ENCODE measurements at regions not wholly inside any gene's neighbourhood (a gene's known extent, or its start where the extent isn't known, plus 50 kb on each side); places are given as distances from the start of the nearest gene placed in this dataset.
"Not testable (repeated sequence)": the region's sequence is repeated elsewhere in the genome, so short reads cannot be mapped to it uniquely, and the experiment has no call there.

DNA sequence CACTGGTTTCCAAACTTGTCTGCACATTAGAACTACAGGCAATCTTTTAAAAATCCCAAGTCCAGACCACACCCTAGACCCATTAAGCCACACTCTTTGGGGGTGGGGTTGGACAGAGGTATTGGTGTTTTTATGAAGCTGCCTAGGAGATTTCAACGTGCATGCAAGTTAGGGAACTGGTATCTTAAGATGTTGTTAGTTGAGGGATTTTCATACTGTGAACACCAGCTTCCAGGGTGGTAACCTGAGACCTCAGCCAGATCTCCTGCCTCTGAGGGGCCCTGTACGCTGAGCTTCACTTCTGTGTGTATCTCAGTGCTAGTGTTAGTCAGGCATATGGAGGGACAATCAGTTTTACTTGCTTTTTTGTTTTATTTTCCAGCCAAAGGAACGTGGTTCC is 138.0 kb downstream of the UTRN start:
- Histone ChIP-seq H3K9me2 (ENCODE audit: low read depth, low read length) (no peaks in the 10 kb centered on the region), H3K79me2 (ENCODE audit: insufficient read depth, low read length) (no peaks in the 10 kb centered on the region), H3K4me1 (ENCODE audit: insufficient read depth, low read length, severe bottlenecking) (no peaks in the 10 kb centered on the region), H3K36me3 (ENCODE audit: insufficient read depth, low read length) (no peaks in the 10 kb centered on the region), H3K4me2 (ENCODE audit: low read length) (no peak overlapping the region), H3K27me3 (ENCODE audit: insufficient read depth, low read length) (no peaks in the 10 kb centered on the region), H3F3A (ENCODE audit: insufficient read depth, low read length) (no peaks in the 10 kb centered on the region), H3K9ac (ENCODE audit: low read length) (no peak overlapping the region), H3K27ac (ENCODE audit: low read depth, low read length, poor library complexity, severe bottlenecking) (no peak overlapping the region), H2AFZ (ENCODE audit: low read length) (no peak overlapping the region), H4K20me1 (ENCODE audit: insufficient read depth, low read length) (no peaks in the 10 kb centered on the region), H3K9me3 (ENCODE audit: low read length) (no peaks in the 10 kb centered on the region), H3K4me3 (ENCODE audit: low read depth, low read length, poor library complexity, severe bottlenecking) (no peak overlapping the region)
- TF ChIP-seq EZH2 (IDR thresholded peaks at IDR 0.05; ENCODE audit: borderline replicate concordance, low read length): no peak
- TF ChIP-seq, protein P1, sequence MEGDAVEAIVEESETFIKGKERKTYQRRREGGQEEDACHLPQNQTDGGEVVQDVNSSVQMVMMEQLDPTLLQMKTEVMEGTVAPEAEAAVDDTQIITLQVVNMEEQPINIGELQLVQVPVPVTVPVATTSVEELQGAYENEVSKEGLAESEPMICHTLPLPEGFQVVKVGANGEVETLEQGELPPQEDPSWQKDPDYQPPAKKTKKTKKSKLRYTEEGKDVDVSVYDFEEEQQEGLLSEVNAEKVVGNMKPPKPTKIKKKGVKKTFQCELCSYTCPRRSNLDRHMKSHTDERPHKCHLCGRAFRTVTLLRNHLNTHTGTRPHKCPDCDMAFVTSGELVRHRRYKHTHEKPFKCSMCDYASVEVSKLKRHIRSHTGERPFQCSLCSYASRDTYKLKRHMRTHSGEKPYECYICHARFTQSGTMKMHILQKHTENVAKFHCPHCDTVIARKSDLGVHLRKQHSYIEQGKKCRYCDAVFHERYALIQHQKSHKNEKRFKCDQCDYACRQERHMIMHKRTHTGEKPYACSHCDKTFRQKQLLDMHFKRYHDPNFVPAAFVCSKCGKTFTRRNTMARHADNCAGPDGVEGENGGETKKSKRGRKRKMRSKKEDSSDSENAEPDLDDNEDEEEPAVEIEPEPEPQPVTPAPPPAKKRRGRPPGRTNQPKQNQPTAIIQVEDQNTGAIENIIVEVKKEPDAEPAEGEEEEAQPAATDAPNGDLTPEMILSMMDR (IDR thresholded peaks at IDR 0.05; ENCODE audit: low read length): no peak

DNA sequence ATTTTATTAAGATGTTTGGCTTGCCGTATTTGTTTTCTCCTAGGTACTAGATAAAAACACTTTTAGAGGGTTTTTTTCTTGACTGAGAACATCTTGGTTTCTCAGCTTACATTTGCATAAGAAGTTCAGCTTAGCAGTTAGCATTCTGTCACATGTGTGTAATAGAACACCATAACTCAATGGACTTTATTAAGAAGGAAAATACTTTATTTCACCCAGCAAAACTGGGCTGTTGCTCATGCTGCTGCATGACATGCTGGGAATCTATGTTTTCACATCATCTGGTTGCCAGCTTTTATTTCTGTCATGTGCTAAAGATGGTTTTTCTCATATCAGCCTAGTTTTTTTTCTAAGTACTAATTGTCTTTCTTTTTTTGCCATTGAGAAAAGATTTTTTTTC is 144.6 kb downstream of the UTRN start:
- H4K20me1 ChIP-seq (ENCODE audit: insufficient read depth, low read length): no peaks in the 10 kb centered on the region
- H3K4me3 ChIP-seq (ENCODE audit: low read depth, low read length, poor library complexity, severe bottlenecking): no peak overlapping the region

DNA sequence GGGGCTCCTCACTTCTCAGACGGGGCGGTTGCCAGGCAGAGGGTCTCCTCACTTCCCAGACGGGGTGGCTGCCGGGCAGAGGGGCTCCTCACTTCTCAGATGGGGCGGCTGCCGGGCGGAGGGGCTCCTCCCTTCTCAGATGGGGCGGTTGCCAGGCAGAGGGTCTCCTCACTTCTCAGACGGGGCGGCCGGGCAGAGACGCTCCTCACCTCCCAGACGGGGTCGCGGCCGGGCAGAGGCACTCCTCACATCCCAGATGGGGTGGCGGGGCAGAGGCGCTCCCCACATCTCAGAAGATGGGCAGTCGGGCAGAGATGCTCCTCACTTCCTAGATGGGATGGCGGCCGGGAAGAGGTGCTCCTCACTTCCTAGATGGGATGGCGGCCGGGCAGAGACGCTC is 148.3 kb downstream of the UTRN start:
- H4K20me1 ChIP-seq (ENCODE audit: insufficient read depth, low read length); H2AFZ ChIP-seq (ENCODE audit: low read length); H3F3A ChIP-seq (ENCODE audit: insufficient read depth, low read length); H3K27me3 ChIP-seq (ENCODE audit: insufficient read depth, low read length); H3K9me2 ChIP-seq (ENCODE audit: low read depth, low read length); H3K4me3 ChIP-seq (ENCODE audit: low read depth, low read length, poor library complexity, severe bottlenecking); H3K4me2 ChIP-seq (ENCODE audit: low read length); H3K9ac ChIP-seq (ENCODE audit: low read length); H3K27ac ChIP-seq (ENCODE audit: low read depth, low read length, poor library complexity, severe bottlenecking); H3K4me1 ChIP-seq (ENCODE audit: insufficient read depth, low read length, severe bottlenecking); H3K79me2 ChIP-seq (ENCODE audit: insufficient read depth, low read length); H3K9me3 ChIP-seq (ENCODE audit: low read length); H3K36me3 ChIP-seq (ENCODE audit: insufficient read depth, low read length): not testable (repeated sequence)

More for the DNA sequence above, 144.6 kb downstream of the UTRN start:
- H3K4me2 ChIP-seq (ENCODE audit: low read length): no peak overlapping the region
- H3K9me3 ChIP-seq (ENCODE audit: low read length): no peaks in the 10 kb centered on the region
- TF ChIP-seq, protein P1 (IDR thresholded peaks at IDR 0.05; ENCODE audit: low read length): no peak
- TF ChIP-seq EZH2 (IDR thresholded peaks at IDR 0.05; ENCODE audit: borderline replicate concordance, low read length): no peak
- no peak overlapping the region for H3K27ac ChIP-seq (ENCODE audit: low read depth, low read length, poor library complexity, severe bottlenecking)
- no peaks in the 10 kb centered on the region for H3K79me2 ChIP-seq (ENCODE audit: insufficient read depth, low read length)
- no peak overlapping the region for H3K9ac ChIP-seq (ENCODE audit: low read length)
- no peak overlapping the region for H2AFZ ChIP-seq (ENCODE audit: low read length)
- no peaks in the 10 kb centered on the region for H3K27me3 ChIP-seq (ENCODE audit: insufficient read depth, low read length)
- no peaks in the 10 kb centered on the region for H3F3A ChIP-seq (ENCODE audit: insufficient read depth, low read length)
- no peaks in the 10 kb centered on the region for H3K36me3 ChIP-seq (ENCODE audit: insufficient read depth, low read length)
- no peaks in the 10 kb centered on the region for H3K4me1 ChIP-seq (ENCODE audit: insufficient read depth, low read length, severe bottlenecking)
- no peaks in the 10 kb centered on the region for H3K9me2 ChIP-seq (ENCODE audit: low read depth, low read length)

DNA sequence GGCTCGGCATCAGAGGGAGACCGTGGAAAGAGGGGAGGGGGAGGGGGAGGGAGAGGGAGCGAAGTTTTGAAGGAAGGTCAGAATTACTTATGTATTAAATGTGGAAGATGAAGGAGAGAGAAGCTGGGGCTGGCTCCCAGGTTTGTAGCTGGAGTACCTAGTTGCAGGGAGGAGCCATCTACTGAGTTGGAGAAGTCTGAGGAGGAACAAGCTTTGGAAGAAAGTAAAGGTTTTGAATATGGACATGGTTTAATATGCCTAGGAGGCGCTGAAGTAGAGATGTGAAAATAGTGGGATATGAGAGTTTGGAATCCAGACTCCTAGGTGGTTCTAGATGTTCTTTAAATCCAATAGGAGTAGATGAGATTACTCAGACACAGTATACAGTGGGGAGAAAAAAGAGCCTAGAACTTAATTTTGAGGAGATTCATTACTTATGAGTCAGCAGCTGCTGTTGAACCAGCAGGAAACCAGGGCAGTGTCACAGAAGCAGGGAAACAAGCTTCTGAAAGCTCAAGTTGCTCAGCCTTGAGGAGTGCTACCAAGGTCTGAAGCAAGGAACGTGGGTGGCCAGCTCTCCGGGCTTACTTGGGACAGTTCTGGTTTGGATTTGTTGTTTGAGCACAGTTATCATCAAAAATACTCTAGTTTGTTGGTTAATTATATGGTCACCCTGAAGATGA is 149.3 kb downstream of the UTRN start:
- Histone ChIP-seq H4K20me1 (ENCODE audit: insufficient read depth, low read length) (no peaks in the 10 kb centered on the region), H3K4me2 (ENCODE audit: low read length) (no peak overlapping the region), H3K4me3 (ENCODE audit: low read depth, low read length, poor library complexity, severe bottlenecking) (no peak overlapping the region), H3K4me1 (ENCODE audit: insufficient read depth, low read length, severe bottlenecking) (no peaks in the 10 kb centered on the region), H2AFZ (ENCODE audit: low read length) (no peak overlapping the region), H3K36me3 (ENCODE audit: insufficient read depth, low read length) (no peaks in the 10 kb centered on the region), H3K27ac (ENCODE audit: low read depth, low read length, poor library complexity, severe bottlenecking) (no peak overlapping the region), H3K27me3 (ENCODE audit: insufficient read depth, low read length) (no peaks in the 10 kb centered on the region), H3K9ac (ENCODE audit: low read length) (no peak overlapping the region), H3K79me2 (ENCODE audit: insufficient read depth, low read length) (no peaks in the 10 kb centered on the region), H3K9me3 (ENCODE audit: low read length) (no peaks in the 10 kb centered on the region), H3K9me2 (ENCODE audit: low read depth, low read length) (no peaks in the 10 kb centered on the region), H3F3A (ENCODE audit: insufficient read depth, low read length) (no peaks in the 10 kb centered on the region)
- TF ChIP-seq, protein P1 (IDR thresholded peaks at IDR 0.05; ENCODE audit: low read length): no peak
- TF ChIP-seq EZH2 (IDR thresholded peaks at IDR 0.05; ENCODE audit: borderline replicate concordance, low read length): no peak

Data from OCI-LY1 (cell line).